ENCODE measurements at regions not wholly inside any gene's neighbourhood (a gene's known extent, or its start where the extent isn't known, plus 50 kb on each side); places are given as distances from the start of the nearest gene placed in this dataset.

GRCh38 chr15:29978411-29979382 lies 104.1 kb upstream of the GOLGA8J start (continued):
- TF ChIP-seq CHD7 (IDR thresholded peaks at IDR 0.05; ENCODE audit: insufficient replicate concordance, low read length) (no peak), TAF7 (optimal IDR thresholded peaks at IDR 0.05; ENCODE audit: borderline replicate concordance, low read depth, low read length) (no peak)
